ENCODE measurements at regions not wholly inside any gene's neighbourhood (a gene's known extent, or its start where the extent isn't known, plus 50 kb on each side); places are given as distances from the start of the nearest gene placed in this dataset.
"Not testable (repeated sequence)": the region's sequence is repeated elsewhere in the genome, so short reads cannot be mapped to it uniquely, and the experiment has no call there.

- POLR2A ChIA-PET: no interaction called here
- TF ChIP-seq ZNF396 (CRISPR knock-in tag; IDR thresholded peaks at IDR 0.05; ENCODE audit: borderline replicate concordance) (no peak), ESRRA (CRISPR knock-in tag; IDR thresholded peaks at IDR 0.05; ENCODE audit: borderline replicate concordance) (no peak), ZSCAN18 (CRISPR knock-in tag; IDR thresholded peaks at IDR 0.05) (no peak), PRDM15 (CRISPR knock-in tag; IDR thresholded peaks at IDR 0.05) (no peak)
- peaks cover 7% of the 10 kb centered on the region; the same call in 1 of the 2 replicates for H3K36me3 Mint-ChIP-seq
- DNase-seq (ENCODE audit: low spot score) (no peak), ATAC-seq (no peak)
- peaks cover 2% of the 10 kb centered on the region; the same call in 1 of the 2 replicates for H3K27me3 Mint-ChIP-seq (ENCODE audit: low read depth)
- CTCF ChIA-PET: interaction anchor here (1.3 kb wide), 1 partner anchor 165 kb away, joined by 3 read pairs; no protein-coding TSS in a partner anchor
- H3K4me1 Mint-ChIP-seq: peaks cover 23% of the 10 kb centered on the region
- H3K4me3 Mint-ChIP-seq: no peak overlapping the region
- H3K9me3 Mint-ChIP-seq: peaks cover 35% of the 10 kb centered on the region
- H3K27ac Mint-ChIP-seq: no peak overlapping the region
Measured at GRCh38 chr10:6680735-6681134, 100.7 kb upstream of the PRKCQ start.

- Mint-ChIP-seq H3K27ac (no peak overlapping the region), H3K9me3 (peaks cover 34% of the 10 kb centered on the region), H3K27me3 (ENCODE audit: low read depth) (peaks cover 2% of the 10 kb centered on the region; the same call in 1 of the 2 replicates), H3K4me1 (peaks cover 23% of the 10 kb centered on the region), H3K36me3 (peaks cover 7% of the 10 kb centered on the region; the same call in 1 of the 2 replicates), H3K4me3 (no peak overlapping the region)
- DNase-seq (ENCODE audit: low spot score) (no peak), ATAC-seq (no peak)
- ChIA-PET CTCF (interaction anchor here (0.8 to 1.8 kb wide), 9 partner anchors 10 to 406 kb away, joined by 3 to 7 read pairs (median 4); no protein-coding TSS in a partner anchor), POLR2A (no interaction called here)
- TF ChIP-seq NR3C1 (CRISPR knock-in tag; conservative IDR thresholded peaks at IDR 0.05; ENCODE audit: low read depth) (no peak), ATF2 (CRISPR knock-in tag; IDR thresholded peaks at IDR 0.05; ENCODE audit: borderline replicate concordance, low read depth) (no peak), SOX15 (CRISPR knock-in tag; IDR thresholded peaks at IDR 0.05) (no peak), NFATC4 (CRISPR knock-in tag; IDR thresholded peaks at IDR 0.05) (no peak), PRRX2 (CRISPR knock-in tag; IDR thresholded peaks at IDR 0.05) (no peak), ZBTB21 (CRISPR knock-in tag; IDR thresholded peaks at IDR 0.05; ENCODE audit: borderline replicate concordance) (no peak)
Measured at GRCh38 chr10:6678956-6679355, 98.9 kb upstream of the PRKCQ start.

- H3K4me1 Mint-ChIP-seq: peaks cover 23% of the 10 kb centered on the region
- H3K27ac Mint-ChIP-seq: no peak overlapping the region
- CTCF ChIA-PET: interaction anchor here (0.8 to 1.8 kb wide), 5 partner anchors 11 to 193 kb away, joined by 3 to 7 read pairs (median 4); no protein-coding TSS in a partner anchor
- peaks cover 28% of the 10 kb centered on the region for H3K9me3 Mint-ChIP-seq
- peaks cover 2% of the 10 kb centered on the region; the same call in 1 of the 2 replicates for H3K27me3 Mint-ChIP-seq (ENCODE audit: low read depth)
- peak; percentile 71 for ATAC-seq
- POLR2A ChIA-PET: interaction anchor here (0.5 kb wide), 1 partner anchor 237 kb away, joined by 9 read pairs; no protein-coding TSS in a partner anchor
- DNase-seq (ENCODE audit: low spot score): peak; percentile 70
- no peak for TF ChIP-seq KAT7 (CRISPR knock-in tag; IDR thresholded peaks at IDR 0.05; ENCODE audit: borderline replicate concordance)
- TF ChIP-seq CTCF (IDR thresholded peaks at IDR 0.05): peak; percentile 68
- H3K4me3 Mint-ChIP-seq: no peak overlapping the region
- H3K36me3 Mint-ChIP-seq: peaks cover 5% of the 10 kb centered on the region; the same call in 1 of the 2 replicates
Measured at GRCh38 chr10:6678211-6678803, 98.2 kb upstream of the PRKCQ start.

GRCh38 chr10:6677129-6677528, 97.1 kb upstream of the PRKCQ start:
- CTCF ChIA-PET; H3K36me3 Mint-ChIP-seq; ATAC-seq; H3K4me3 Mint-ChIP-seq; DNase-seq (ENCODE audit: low spot score); POLR2A ChIA-PET; H3K27ac Mint-ChIP-seq; H3K27me3 Mint-ChIP-seq (ENCODE audit: low read depth): not testable (repeated sequence)
- Mint-ChIP-seq H3K9me3 (peaks cover 17% of the 10 kb centered on the region), H3K4me1 (peaks cover 23% of the 10 kb centered on the region)
